Suppressor macrophage treated with lipopolysaccharide for 4 hours (primary cell): ENCODE measurements at regions not wholly inside any gene's neighbourhood (a gene's known extent, or its start where the extent isn't known, plus 50 kb on each side); places are given as distances from the start of the nearest gene placed in this dataset.
"Not testable (repeated sequence)": the region's sequence is repeated elsewhere in the genome, so short reads cannot be mapped to it uniquely, and the experiment has no call there.

Experiments
- DNase-seq: peaks from one replicate; pipeline ENCODE4 v3.0.0-alpha.2; 2020

DNA sequence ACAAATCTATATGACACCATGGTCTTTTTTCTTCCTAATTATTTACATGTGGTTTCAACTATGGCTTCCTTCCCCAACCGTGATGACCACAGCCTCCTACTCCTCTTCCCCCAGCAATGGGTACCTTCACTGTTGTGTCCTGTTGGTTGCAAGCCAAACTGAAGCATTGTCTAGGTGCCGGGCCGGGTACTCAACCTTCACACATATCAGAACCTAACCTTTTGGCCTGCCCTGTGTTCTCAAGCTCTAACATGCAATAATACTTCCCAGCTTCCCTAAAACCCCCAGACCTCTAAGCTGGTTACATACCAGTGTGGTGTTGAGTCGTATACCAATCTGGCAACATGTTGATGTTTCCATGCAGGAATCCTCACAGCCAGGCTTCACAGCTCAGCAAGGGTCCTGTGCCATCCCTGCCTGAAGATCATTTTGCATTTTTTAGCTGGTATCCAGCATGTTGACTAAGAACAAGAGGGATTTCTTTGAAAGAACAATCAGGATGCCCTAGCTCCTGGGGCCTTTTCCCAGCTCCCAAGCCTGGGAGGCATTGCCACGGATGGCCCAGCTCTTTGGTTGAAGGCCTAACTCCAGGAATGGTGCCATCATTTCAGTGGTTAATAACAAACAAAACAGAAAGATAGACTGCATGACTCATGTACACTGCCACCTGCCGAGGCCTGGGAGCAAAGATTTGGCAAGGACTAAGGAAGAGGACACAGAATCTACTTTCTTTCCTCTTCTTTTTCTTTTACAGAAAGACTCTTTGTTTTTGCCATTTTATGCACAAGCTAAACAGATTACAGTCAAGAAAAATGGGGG is 373.7 kb upstream of the SALL1 start:
- DNase-seq: no peak

DNA sequence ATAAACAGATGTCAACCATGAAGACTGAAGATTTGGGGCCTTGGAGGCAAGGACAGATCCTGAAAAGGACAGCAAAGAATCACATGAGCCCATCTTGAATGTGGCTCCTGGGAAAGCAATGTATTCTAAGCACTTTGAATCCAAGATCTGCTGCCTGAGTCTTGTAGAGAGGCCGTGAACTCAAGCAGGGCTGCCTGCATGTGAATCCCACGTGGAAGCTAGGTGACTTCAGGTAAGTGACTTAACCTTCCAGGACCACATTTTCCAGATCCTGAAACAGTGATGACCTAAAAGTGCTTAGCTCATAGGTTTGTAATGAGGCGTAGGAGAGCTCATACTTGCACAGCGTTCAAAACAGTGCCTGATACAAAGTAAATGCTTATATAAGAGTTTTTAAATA is 373.0 kb upstream of the SALL1 start:
- no peak for DNase-seq

DNA sequence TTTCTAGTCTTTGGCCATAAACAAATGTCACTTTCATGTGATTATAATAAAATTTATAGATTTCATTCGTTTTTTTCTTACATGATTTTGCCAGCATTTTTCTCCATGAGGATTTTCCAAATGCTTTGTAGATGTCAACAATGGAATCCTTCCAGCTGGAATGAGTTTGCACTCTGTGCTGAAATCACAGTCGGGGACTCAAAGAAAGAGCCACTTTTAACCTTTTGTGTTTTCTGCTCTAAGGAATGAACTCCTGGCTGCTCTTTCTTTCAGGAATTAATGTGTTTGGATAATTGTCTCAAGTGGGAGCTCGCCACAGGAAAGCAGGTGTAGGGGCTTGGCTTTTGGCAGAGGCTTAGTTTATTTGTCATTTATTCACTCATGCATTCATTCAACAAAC is 372.3 kb upstream of the SALL1 start:
- no peak for DNase-seq

DNA sequence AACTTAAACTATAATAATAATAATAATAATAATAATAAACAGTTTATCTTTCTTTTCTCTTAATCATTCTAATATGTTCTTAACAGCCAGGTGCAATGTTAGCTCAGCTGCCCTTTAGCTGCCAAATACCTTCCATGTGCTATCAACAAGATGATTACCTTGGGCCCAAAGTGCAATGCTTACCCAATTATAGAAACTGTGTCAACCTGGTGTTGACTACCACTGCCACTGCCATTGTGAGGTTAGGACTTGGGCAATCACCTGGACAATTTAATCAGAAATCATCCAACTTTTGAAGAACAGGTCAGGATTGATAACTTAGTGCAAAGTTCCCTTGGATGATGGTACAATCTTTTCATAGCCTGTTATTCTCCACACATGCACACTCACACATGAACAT is 371.8 kb upstream of the SALL1 start:
- no peak for DNase-seq

DNA sequence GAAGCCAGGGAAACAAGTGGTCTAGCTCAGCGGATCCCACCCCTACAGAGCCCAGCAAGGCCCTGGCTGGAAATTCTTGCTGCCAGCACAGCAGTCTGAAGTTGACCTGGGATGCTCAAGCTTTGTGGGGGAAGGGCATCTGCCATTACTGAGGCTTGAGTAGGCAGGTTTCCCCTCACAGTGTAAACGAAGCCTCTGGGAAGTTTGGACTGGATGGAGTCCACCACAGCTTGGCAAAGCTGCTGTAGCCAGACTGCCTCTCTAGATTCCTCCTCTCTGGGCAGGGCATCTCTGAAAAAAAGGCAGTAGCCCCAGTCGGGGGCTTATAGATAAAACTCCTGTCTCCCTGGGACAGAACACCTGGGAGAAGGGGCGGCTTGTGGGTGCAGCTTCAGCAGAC is 365.9 kb upstream of the SALL1 start:
- DNase-seq: not testable (repeated sequence)

DNA sequence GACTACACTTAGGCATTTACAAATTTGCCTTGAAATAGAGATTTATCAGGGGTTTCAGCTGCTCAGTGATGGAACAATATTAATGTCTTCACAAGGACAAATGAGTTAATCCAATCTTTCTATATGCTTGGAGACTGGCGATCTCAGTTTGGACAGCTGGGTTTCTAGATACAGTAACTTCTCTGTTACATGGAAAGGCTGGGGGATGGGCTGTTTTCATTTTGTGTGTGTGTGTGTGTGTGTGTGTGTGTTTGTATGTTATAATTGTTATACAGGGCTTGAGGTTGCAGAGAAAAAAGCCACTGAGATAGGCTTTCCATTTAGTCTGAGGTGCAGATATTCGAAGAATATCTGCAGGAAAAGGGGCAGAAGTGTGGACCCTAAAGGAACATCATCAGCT is 359.3 kb upstream of the SALL1 start:
- no peak for DNase-seq

DNA sequence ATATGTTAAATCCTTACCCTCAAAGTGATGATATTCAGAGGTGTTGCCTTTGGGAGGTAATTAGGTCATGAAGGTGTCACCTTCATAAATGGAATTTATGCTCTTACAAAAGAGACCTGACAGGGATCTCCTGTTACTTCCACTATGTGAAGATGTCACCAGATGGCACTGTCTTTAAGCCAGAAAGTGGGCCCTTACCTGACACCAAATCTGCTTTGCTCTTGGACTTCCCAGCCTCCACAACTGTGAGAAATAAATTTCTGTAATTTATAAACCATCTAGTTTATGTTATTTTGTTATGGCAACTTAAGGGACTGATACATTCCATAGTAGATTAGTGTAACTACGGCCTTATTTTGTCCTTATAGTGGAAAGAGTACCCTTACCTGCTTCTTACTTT is 358.3 kb upstream of the SALL1 start:
- DNase-seq: no peak

DNA sequence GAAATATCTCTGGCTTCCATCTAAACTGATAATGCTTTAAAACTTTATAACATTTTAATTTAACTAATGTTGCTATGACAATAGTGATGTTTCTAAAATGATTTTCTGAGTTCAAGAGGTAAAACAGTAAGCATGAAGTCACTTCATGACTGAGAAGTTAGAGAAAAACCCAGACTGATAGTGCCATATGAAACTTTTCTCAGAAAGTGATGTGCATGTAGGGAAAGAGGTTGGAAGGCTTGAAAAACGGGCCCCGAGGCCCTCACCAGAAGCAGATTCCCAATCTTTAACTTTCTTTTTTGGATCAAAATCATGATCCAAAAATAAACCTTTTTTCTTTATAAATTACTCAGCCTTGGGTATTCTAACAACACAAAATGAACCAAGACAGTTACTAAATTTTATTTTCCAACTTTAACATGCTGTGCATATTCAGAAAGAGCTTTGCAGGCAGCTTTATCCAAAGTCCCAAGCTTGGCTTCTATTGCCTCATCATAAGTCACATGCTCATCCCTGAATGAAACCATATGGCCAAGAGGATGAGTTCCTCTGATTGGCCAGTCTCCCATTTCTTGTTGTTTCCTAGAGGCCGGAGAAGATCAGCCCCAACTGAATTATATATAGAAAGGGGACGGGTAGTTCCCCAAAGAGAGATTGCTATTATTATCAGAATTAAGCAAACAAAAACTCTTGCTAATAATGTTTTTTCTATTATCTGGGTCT is 357.6 kb upstream of the SALL1 start:
- no peak for DNase-seq

DNA sequence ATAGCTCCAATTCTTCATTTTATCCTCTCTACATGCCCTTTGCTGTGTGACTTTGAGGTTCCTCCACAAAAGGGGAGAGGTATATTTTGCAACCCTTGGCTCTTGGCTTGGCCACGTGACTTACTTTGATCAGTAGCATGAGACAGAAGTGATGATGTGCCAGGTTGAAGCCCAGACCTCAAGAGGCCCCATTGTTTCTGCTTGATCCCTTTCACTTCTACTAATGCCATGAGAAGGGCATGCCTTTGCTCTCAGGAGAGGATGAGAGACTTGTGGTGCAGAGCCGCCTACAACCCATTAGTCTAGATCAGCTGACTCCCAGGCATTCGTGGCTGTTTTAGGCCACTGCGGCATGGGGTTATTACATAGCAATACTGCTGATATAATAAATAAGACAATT is 356.2 kb upstream of the SALL1 start:
- no peak for DNase-seq

DNA sequence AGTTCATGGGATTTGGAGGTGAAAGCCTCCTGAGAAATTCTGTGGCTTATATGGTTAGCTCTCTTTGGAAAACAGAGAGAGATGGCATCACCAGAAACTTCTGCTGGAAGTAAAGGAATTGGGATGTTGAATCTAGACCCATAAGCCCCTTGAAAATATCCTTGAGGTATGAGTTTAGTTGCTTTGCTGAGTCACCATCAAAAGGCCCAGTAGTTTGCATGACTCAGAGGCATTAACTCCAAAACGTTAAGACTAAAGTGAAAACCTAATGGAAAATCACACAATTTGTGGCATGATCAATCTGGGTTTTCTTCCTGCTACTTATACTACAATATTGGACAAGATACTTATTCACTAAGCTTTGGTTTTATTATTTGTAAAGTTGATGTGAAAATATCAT is 349.2 kb upstream of the SALL1 start:
- DNase-seq: no peak

DNA sequence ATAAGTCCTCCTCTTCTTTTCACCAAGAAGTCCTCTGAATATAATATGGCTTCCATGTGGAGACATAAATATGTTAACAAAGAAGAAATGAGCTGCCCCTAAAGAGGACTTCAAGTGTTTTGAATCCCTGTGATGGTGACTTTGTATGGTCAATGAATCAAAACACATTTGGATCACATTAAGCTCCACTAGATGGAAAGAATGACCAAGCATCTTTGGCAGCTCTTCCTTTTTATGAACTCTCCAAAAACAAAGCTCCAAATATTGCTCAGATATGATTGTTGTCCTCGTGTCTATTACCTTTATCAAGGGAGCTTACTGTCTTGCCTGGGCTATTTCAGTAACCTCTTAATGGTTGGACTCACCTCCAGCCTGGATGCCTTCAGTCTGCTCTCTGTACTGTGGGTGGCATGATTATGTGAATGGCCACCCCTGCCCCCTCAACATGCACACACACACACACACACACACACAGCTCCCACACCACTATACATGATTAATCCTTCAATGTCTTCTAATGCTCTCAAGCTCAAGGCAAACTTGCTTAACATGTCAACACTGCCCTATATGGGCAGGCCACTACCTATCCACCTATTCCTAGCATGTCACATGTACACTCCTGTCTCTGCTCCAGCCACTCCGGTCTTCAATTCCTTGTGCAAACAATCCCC is 346.6 kb upstream of the SALL1 start:
- DNase-seq: no peak

DNA sequence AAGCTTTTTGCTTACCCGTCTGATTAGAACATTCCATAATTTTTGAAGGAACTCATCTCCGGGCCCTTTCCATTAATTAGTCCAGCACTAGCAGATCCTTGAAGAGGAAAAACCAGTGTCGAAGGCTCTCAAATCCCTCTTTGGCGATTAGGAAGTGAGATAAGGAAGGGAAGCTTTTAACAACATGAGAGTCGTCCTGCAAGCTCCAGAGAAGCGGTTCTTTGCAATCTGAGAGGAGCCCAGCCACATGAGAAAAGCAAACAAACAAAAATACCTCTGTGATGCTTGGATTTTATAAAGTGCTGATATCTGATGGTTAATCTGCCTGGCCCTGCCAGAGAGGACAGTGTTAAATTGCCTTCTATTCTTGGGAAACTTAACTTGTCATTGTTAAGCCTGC is 339.8 kb upstream of the SALL1 start:
- DNase-seq: no peak

DNA sequence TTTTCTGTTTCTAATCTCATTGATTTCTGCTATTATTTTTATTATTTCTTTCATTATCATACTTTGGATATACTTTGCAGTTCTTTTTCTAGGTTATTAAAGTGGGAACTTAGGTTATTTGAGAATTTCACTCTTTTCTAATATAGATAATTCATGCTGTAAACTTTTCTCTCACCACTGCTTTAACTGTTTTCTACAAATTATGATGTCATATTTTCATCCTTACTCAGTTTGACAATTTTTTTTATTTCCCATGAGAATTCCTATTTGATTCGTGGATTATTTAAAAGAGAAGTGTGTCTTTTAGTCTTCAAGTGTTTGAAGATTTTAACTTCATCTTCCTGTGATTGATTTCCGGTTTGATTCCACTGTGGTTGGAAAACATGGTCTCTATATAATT is 336.8 kb upstream of the SALL1 start:
- no peak for DNase-seq

DNA sequence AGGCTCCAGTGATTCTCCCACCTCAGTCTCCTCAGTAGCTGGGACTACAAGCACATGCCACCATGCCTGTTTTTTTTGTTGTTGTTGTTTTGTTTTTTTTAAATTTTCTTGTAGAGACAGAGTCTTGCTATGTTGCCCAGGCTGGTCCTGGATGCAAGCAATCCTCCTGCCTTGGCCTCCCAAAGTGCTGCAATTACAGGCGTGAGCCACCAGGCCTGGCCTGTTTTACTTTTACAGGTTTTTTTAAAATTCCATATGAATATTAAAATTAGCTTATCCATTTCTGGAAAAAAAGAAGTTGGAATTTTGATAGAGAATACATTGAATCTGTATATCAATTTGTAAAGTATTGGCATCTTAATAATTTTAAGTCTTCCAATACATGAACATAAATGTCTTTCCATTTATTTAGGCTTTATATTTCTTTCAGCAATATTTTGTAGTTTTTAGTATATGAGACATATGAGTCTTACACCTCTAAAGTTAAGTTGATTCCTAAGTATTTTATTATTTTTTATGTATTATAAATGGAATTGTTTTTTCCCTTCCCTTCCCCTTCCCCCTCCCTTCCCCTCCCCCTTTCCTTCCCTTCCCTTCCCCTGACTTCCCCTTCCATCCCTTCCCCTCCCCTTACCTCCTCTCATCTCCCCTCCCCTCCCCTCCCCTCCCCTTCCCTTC is 323.5 kb upstream of the SALL1 start:
- DNase-seq: no peak

DNA sequence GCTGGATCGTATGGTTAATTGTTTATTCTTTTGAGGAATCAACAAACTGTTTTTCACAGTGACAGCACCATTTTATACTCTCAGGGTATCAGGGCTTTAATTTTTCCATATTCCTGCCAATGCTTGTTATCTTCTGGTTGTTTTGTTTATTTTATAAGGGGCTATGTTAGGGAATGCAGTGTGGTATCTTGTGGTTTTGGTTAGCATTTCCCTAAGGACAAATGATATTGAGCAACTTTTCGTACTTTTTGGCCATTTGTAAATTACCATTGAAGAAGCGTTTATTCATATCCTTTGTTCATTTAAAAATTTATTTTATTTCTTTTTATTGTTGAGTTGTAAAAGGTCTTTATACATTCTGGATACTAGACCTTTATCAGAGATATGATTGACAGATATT is 322.0 kb upstream of the SALL1 start:
- DNase-seq: no peak

DNA sequence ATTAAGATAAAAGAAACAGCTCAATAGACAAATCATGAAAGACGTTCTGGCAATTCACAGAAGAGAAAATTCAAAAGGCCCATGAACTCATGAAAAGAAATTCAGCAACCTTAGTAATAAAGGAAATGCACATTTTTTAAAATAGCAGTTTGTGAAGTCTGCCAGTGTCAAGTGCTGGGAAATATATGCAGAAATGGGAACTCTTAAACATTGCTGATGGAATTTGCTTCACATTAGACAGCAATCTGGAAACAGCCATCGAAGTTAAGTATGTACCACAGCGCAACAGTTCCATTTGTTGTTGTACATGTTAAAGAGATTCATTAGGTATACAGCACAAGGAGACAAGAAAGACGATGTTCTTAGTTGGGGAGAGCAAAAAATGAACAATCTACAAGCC is 319.4 kb upstream of the SALL1 start:
- no peak for DNase-seq

DNA sequence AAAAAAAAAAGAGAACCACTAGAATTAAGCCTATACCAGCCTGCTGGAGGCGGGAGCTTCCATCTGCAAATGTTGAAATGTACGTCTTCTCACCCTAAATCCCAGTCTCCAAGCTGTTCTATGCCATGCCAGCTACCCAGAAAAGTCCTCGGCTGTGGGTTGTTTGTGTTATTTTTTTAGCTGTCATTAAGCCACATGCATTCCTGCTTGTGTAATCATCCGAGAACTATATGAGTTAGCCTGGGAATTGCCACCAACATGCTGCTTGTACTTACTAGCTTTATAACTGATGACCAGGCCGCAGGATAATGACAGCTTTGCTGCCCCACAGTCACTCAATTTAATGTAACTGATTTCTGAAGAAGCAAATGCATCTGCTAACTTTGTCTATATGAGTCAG is 313.9 kb upstream of the SALL1 start:
- no peak for DNase-seq

DNA sequence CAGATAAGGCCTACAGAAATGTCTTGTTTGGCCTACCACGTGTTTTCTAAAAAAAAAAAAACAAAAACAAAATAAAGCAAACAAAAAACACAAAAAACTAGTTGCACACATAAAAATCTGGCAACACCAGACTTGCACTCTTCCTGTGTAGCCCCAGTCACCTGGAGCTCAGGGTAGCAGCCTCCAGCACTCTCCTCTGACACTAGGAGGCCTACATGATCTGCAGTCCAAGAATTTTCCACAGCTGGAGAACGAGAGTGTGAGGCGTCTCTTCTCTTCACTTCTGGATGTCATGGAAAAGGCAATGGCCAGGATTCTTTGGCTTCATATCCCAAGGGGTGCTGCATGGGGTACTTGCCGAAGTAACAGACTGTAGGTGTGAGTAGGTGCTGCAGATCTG is 310.2 kb upstream of the SALL1 start:
- no peak for DNase-seq

DNA sequence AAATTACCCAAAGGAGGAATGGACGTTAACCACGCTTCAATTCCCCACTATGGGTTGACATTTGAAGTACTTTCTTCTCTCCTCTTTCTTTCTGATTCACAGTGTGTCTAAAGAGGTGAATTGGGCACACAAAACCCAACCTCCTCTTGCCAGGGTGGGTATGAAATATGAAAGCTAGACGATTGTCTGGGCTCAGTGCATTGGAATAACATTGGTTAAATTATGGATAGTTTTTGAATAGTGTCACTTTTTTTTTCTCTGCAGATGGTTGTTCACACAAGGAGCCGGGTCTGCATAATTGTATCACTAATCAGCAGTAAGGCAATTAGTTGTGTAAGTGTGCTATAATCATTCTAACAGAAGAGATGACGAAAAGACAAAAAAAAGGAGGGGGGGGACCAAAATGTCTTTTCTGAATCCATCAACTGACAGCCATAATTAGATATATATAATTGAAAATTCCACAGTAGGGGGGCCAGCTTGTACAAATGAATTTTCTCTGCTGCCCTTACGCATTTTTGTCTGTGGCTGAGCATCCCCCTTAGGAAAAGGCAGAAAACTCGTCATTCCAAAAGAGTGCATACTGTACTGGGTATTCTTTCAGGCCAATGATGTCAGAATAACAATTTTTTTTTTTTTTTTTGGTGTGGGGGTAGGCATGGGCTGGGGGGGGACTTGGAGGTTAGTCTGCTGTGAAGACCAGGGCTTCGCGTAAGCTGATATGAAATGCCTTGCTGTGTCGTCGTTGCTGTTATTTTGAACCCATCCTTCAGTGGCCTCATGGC is 307.5 kb upstream of the SALL1 start:
- DNase-seq: no peak

DNA sequence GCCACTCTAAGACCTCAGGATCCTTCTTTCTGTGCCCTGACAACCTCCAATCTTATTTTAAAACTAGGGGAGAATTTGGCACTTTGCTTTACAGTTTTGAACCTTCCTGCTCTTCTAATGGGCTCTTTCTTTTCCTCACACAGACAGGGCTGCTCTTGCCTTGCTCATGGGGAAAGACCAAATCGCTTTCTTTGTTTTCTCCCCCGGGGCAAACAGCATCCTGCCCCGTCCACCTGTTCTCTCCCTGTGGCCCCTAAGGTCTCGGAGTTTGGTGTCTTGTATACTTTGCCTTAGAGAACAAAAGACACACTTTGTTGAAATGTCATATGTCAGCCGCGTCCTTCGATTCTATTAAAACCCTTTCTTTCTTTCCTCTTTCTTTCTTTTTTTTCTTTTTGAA is 306.7 kb upstream of the SALL1 start:
- DNase-seq: no peak

DNA sequence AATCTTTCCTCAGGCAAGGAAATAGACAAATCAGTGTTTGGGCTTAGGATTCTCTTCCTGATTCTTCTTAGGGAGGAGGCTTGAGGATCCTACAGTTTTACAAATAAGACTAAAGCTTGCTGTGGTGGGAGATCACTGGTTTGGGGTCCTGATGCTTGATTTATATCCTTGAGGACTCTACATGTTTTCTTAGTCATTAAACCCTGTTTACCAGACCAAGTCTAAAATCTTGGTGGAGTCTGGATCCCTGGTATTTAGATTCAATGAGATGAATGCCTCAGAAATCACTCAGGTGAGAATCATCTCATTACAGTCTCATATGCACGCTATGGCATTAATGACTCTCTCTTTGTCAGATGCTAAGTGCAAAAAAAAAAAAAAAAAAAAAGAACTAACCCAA is 304.3 kb upstream of the SALL1 start:
- DNase-seq: no peak

DNA sequence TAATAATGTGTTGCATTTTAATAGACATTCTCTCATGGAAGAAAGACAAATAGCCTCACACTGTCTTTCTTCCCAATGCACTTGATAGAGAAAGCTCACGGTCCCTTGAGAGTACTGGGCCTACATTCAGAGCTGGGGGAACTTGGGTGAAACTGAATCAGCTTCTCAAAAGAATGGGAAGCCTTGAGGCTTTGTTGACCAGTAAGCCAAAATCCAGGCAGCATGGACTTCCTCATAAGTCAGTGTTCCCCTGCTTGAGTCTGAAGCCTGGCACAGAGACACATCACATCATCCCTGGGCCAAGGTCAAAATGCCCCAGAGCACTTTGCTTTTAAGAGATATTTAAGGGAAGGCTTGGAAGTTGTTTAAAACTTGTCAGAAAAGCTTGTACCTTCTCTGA is 302.2 kb upstream of the SALL1 start:
- DNase-seq: no peak

DNA sequence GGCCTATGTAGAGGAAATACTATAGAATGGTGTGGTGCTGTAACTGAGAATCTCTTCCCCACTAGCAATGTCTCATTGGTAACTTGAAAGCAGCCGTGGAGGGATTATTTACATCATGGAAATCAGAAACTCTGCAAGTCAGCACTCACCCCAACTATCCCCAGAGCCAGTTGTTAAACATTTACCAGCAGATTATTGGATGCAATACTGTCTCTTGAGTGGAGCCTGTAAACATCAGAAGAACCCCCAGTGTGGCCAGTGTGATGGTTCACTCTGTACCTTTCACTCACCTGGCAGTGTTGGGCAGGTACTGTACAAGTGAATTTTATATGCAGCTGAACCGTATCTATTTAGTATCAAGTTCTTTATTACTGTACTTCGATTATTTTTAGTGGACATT is 299.8 kb upstream of the SALL1 start:
- DNase-seq: no peak
